ENCODE measurements at regions not wholly inside any gene's neighbourhood (a gene's known extent, or its start where the extent isn't known, plus 50 kb on each side); places are given as distances from the start of the nearest gene placed in this dataset.

DNA sequence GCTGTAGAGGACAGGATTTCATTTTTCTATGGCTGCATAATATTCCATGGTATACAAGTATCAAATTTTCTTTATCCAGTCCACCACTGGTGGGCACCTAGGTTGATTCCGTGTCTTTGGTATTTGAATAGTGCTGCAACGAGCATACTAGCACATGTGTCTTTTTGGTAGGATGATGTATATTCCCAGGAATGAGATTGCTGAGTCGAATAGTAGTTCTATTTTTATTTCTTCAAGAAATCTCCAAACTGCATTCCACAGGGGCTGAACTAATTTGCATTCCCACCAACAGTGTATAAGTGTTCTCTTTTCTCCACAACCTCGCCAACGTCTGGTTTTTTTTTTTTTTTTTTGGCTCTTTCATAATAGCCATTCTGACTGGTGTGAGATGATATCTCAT lies 550.0 kb downstream of the REEP3 start:
- no peak for TF ChIP-seq POLR2A (IDR thresholded peaks at IDR 0.05)
- TF ChIP-seq CTCF (IDR thresholded peaks at IDR 0.05): no peak

Measured in body of pancreas (tissue), 4 donors.